GM12891 (cell line): ENCODE measurements at regions not wholly inside any gene's neighbourhood (a gene's known extent, or its start where the extent isn't known, plus 50 kb on each side); places are given as distances from the start of the nearest gene placed in this dataset.
A peak's percentile ranks its signal among the peaks of the same experiment; 100 is the strongest.
"Not testable (repeated sequence)": the region's sequence is repeated elsewhere in the genome, so short reads cannot be mapped to it uniquely, and the experiment has no call there.

Source experiments
- DNase-seq: peaks from one replicate; pipeline ENCODE4 v3.0.0; 2011; ENCODE audit warnings: low spot score; ENCODE audit not compliant: insufficient read length
- FAIRE-seq: peaks from 2 replicates; lab custom pipeline; 2011; peaks lifted over from hg19 to GRCh38; lab: Jason Lieb, UNC
- PAX5 ChIP-seq: IDR thresholded peaks from 2 replicates; pipeline ENCODE4 v1.6.1; 2011; ENCODE audit warnings: low read length, moderate library complexity, mild to moderate bottlenecking; ENCODE audit not compliant: insufficient read depth, severe bottlenecking
- POLR2A ChIP-seq: IDR thresholded peaks from 2 replicates; pipeline ENCODE4 v1.6.1; 2011; ENCODE audit warnings: low read depth, low read length, control low read depth
- POLR2AphosphoS5 ChIP-seq: IDR thresholded peaks from 2 replicates; pipeline ENCODE4 v1.6.1; 2011; ENCODE audit warnings: low read depth, low read length, control low read depth
- POU2F2 ChIP-seq: IDR thresholded peaks from 2 replicates; pipeline ENCODE4 v1.6.1; 2011; ENCODE audit warnings: low read depth, mild to moderate bottlenecking, control low read depth, low read length, moderate library complexity
- SPI1 ChIP-seq: IDR thresholded peaks from 2 replicates; pipeline ENCODE4 v1.6.1; 2011; ENCODE audit warnings: low read depth, low read length, control low read depth
- TAF1 ChIP-seq: IDR thresholded peaks from 2 replicates; pipeline ENCODE4 v1.6.1; 2011; ENCODE audit warnings: low read depth, low read length, control low read depth

DNA sequence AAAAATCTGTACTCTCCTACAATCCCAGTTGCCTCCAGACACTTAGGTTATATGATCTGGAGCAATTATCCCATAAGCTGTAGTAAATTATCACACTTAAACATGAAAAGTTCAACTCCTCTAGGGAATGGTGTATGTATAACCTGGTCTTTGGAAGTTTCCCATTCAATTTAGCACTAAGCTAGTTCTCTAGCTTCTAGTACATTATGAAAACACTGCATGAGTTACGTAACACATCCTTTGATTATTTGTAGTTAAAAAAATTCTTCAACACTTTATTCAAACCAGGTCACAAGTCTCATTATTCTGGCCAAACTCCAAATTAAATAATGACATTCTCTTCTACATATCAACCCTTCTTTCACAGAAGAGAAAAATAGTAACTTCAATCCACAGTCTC is 827.0 kb upstream of the ADAMTS5 start:
- FAIRE-seq (no peak), DNase-seq (no peak)
- TF ChIP-seq SPI1 (no peak), PAX5 (no peak), POLR2AphosphoS5 (no peak), POU2F2 (no peak), TAF1 (no peak), POLR2A (no peak)

DNA sequence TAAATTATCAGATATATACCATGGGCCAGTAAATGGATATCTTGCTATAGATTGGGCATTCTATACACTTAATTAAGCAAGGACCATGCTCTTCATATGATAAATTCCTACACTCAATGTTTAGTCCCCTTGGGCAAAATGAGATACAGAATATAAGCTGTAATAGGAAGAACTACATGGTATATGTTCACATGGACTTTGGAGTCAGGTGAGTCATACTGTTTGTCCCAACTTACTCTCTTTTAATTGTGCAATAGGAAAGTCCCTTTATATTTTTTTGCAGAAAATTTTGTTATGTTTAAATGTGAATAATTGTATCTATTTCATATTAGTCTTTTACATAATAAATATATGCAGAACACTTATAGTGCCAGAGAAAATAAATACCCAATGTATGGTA is 820.2 kb upstream of the ADAMTS5 start:
- TF ChIP-seq POU2F2 (no peak), PAX5 (no peak), TAF1 (no peak), POLR2AphosphoS5 (no peak), SPI1 (no peak), POLR2A (no peak)
- FAIRE-seq (no peak), DNase-seq (no peak)

DNA sequence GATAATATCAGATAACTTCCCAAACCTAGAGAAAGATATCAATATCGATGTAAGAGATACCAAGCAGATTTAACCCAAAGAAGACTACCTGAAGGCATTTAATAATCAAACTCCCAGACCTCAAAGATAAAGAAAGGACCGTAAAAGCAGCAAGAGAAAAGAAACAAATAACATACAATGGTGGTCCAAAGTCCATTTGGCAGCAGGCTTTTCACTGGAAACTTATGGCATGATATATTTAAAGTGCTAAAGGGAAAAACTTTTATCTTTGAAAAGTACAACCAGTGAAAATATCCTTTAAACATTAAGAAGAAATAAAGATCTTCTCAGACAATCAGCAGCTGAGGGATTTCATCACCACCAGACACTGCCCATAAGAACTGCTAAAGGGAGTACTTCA is 812.7 kb upstream of the ADAMTS5 start:
- no peak for DNase-seq
- no peak for FAIRE-seq
- no peak for TF ChIP-seq TAF1
- no peak for TF ChIP-seq POLR2AphosphoS5
- no peak for TF ChIP-seq PAX5
- no peak for TF ChIP-seq POU2F2
- no peak for TF ChIP-seq SPI1
- no peak for TF ChIP-seq POLR2A

DNA sequence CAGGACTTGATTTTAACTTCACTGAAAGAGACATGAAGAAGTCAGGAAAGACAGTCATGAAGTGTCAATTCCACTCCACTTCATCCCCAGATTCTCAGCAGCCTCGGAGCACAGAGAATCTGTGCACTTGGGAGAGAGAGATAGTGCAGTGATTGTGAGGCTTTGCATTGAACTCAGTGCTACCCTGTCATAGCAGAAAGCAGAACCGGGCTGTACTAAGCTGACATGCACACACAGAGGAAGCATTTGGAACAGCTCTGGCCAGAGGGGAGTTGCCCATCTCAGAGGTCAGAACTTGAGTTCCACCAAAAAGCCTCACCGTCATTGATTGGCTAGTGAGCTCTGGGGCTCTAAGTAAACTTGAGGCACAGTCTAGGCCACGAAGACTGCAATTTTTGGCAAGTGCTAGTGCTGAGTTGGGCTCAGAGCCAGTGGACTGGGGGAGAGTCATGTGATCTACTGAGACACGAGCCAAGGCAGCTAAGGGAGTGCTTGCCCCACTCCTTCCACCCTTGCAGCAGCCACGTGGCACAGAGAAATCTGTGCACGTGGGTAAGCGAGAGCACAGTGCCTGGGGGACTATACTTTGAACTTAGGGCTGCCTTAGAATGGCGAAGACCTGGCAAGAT is 810.2 kb upstream of the ADAMTS5 start:
- TF ChIP-seq PAX5 = no peak
- no peak for TF ChIP-seq POLR2AphosphoS5
- TF ChIP-seq POU2F2 = no peak
- TF ChIP-seq SPI1 = no peak
- no peak for TF ChIP-seq POLR2A
- TF ChIP-seq TAF1 = no peak
- DNase-seq (no peak), FAIRE-seq (no peak)

DNA sequence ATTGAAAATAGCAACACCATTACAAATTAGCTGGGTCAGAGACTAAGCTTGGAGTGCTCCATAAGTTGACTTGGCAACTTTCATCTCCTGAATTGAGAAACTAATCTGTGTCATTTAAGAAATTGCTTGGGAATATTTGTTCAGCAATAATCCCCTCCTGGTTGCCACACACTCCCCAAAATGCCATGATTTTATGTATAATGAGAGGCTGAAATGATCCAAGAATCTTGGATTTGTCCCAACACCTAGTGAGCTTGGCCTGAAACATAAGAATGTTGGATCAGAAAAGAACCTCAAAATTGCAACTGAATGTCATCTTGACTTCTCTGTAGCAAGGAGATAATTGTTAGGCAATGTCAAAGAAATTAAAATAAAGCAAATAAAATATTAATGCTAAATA is 805.9 kb upstream of the ADAMTS5 start:
- FAIRE-seq (no peak), DNase-seq (no peak)
- TF ChIP-seq PAX5 (no peak), TAF1 (no peak), SPI1 (no peak), POLR2AphosphoS5 (no peak), POLR2A (no peak), POU2F2 (no peak)

DNA sequence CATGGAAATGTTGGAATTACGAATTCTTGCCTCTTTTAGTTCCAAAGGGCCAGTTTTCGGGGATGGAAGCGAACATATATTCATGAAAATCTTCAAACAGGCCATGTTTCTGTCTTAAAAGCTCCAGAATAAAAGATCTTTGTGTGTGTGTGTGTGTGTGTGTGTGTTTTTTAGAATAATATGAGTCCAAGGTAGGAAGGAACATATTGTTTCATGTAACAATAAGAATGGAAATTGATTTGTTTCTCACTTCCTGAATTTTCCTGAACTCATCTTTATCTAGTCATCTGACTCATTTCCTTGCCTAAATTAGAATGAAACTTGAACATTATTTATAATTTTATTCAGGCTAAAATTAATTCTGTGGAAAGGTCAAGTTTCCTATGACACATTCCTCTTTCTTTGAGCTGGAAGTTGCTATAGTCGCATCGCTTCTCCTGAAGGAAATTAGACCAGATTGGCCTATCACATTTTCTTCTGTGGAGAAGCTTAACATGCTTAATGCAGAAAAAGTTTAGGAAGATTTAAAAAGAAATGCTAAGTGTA is 805.1 kb upstream of the ADAMTS5 start:
- TF ChIP-seq SPI1 = no peak
- no peak for TF ChIP-seq TAF1
- no peak for TF ChIP-seq PAX5
- no peak for TF ChIP-seq POLR2AphosphoS5
- no peak for TF ChIP-seq POLR2A
- TF ChIP-seq POU2F2 = no peak
- DNase-seq (no peak), FAIRE-seq (no peak)

DNA sequence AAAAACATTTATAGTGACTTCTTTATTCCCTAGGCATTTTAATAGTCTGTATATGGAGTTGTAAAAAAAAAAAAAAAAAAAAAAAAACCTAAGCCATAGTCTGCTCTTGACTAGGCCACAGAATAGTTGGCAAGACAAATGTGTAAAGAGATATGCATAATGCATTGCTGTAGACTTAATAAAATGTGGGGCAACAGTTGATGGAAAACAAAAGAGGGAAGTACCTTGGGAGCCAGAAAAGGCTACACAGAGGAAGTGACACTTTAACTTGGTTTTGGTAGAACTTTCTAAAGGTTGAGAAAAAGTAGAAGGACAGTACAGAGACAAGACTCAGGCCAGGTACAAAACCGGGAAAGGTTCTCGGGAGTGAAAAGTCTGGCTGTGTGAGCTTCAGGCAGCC is 802.9 kb upstream of the ADAMTS5 start:
- TF ChIP-seq SPI1 = peak; percentile 51
- TF ChIP-seq POLR2A = no peak
- DNase-seq (no peak), FAIRE-seq (no peak)

DNA sequence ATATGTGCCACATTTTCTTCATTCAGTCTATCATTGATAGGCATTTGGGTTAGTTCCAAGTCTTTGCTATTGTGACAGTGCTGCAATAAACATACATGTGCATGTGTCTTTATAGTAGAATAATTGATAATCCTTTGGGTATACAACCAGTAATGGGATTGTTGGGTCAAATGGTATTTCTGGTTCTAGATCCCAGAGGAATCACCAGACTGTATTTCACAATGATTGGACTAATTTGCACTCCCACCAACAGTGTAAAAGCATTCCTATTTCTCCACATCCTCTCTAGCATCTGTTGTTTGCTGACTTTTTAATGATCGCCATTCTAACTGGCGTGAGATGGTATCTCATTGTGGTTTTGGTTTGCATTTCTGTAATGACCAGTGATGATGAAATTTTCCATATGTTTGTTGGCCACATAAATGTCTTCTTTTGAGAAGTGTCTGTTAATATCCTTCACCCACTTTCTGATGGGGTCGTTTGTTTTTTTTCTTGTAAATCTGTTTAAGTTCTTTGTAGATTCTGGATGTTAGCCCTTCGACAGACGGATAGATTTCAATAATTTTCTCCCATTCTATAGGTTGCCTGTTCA is 801.3 kb upstream of the ADAMTS5 start:
- DNase-seq, FAIRE-seq: not testable (repeated sequence)

DNA sequence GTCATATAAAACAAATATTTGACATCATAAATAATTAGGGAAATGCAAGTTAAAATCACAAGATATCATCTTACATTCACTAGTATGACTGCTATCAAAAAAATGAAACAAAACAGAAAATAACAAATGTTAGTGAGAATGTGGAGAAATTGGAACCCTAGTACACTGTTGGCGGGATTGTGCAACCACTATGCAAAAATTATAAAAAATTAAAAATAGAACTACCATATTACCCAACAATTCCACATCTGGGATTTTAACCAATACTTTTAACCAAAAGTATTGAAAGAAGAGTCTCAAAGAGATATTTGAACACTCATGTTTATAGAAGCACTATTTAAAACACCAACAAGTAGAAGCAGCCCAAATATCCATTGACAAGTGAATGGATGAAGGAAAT is 797.2 kb upstream of the ADAMTS5 start:
- DNase-seq (no peak), FAIRE-seq (no peak)
- no peak for TF ChIP-seq POLR2AphosphoS5
- TF ChIP-seq POLR2A = no peak
- TF ChIP-seq SPI1 = no peak
- TF ChIP-seq POU2F2 = no peak
- no peak for TF ChIP-seq PAX5

DNA sequence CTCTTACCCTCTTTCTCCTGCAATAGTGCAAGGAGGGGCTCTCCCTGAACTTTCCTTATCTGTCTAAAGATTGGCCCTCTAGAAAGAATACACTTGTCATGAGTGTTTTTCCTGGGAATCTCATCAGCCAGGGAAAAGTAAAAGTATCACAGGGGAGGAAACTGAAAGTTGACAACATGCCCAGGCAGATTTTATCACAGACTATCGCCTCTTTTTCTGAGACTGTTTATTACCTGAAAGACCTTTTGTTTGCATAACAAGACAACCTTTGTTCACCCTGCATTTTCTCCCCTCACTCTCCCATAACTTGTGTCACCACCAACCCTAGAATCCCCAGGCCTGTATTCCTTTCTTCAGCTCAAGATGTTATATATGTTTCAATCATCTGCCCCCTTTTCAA is 794.7 kb upstream of the ADAMTS5 start:
- TF ChIP-seq SPI1 = no peak
- no peak for TF ChIP-seq POU2F2
- no peak for TF ChIP-seq POLR2AphosphoS5
- no peak for TF ChIP-seq PAX5
- no peak for TF ChIP-seq POLR2A
- no peak for TF ChIP-seq TAF1
- DNase-seq = no peak
- no peak for FAIRE-seq

DNA sequence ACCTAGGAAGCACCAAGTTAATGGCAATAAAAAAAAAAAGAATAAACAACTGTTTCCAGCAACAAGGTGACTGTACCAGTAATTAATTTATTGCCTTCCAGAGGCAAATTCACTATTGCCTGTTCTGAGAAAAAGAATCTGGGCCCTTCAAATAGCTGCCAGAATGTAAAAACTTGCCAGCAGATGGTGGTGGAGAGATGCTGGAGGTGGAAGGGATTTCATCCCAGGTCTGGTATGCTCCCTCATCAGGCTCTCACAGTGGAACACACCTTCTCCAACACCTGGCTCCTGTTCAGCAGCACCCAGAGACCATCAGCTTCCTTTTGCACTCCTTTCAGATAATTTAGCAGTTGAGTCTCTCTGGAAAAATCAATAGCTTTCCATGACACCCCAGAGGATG is 792.9 kb upstream of the ADAMTS5 start:
- FAIRE-seq = no peak
- TF ChIP-seq POLR2A (no peak), PAX5 (no peak), POU2F2 (no peak), TAF1 (no peak), POLR2AphosphoS5 (no peak), SPI1 (no peak)
- no peak for DNase-seq
